Activated effector memory CD4-positive, alpha-beta T cell treated with anti-CD3 and anti-CD28 coated beads, Interleukin-2, amount 50 U/mL, for 16 hours (primary cell): ENCODE measurements at regions not wholly inside any gene's neighbourhood (a gene's known extent, or its start where the extent isn't known, plus 50 kb on each side); places are given as distances from the start of the nearest gene placed in this dataset.

Source experiments
- DNase-seq: peaks from one replicate; pipeline ENCODE4 v3.0.0-alpha.2; 2020

DNA sequence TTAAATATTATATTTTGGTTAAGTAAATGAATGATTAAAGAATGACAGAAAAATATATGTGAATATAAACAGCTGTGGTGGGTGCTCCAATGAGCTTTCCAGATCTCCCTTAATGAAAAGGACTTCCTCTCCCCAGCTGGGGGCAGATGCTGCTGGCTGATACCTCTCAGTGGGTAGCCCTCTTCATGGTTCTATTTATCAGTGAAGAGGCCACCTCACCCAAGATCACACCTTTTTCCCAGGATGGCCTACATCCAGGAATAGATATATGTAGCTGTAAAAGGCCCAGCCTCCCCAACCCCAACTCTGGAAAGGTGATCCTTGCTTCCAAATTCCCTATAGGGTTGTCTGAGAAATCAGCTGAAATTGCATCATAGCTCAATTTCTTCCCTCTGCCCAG lies 135.2 kb upstream of the ACVR2A start:
- DNase-seq, result no peak

DNA sequence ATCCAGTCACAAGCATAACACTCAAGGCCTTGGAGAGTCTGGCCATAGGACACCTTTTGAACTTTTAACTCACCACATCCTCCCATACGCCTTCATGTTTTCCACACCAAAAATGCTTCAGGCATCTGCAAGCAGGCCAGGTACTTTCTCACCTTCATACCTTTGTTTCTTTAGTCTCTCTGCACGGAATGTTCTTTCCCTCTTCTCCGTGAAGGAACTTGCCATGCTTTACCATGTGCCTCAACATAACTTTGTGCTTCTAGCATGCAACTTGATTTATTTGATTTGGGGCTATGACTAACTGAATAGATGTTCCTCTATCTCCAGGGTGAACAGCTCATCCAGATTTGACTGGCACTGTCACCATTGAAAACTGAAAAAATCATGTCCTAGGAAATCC lies 141.7 kb upstream of the ACVR2A start:
- DNase-seq, result no peak

DNA sequence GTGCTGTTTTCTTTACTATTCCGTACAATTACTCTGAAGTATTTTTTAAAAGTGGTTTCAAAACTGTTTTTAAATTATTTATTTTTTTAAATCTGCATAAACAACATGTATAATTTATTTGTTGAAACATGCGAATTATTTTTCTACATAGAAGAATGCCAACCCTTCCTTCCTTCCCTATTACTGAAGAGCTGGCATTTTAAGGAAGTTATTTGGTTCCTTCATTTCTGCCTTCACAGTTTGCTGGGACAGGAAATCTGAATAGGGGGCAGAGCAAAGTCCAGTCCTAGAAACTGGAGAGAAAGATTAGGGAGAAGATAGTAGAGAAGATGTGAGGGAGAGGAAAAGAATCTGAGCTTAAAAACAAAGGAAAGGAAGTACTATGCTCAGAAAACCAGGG lies 146.7 kb upstream of the ACVR2A start:
- no peak for DNase-seq

DNA sequence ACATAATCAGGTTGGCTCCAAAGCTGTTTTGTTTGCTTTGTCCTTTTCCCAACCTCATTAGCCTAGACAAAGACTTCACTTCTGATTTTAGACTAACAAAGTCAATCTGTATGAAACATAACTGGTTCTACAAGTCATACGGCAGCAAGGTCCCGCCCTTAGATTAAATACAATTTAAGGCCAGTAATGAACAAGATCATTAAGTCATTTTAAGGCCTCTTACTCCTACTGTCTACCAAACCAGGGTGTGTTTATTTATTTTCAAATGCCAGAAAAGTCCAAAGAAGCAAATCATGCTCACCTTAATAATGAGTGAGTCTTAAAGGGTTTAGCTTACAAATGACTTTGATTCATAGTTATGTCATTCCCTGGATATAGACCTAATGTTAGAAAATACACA lies 148.4 kb upstream of the ACVR2A start:
- DNase-seq, result no peak

DNA sequence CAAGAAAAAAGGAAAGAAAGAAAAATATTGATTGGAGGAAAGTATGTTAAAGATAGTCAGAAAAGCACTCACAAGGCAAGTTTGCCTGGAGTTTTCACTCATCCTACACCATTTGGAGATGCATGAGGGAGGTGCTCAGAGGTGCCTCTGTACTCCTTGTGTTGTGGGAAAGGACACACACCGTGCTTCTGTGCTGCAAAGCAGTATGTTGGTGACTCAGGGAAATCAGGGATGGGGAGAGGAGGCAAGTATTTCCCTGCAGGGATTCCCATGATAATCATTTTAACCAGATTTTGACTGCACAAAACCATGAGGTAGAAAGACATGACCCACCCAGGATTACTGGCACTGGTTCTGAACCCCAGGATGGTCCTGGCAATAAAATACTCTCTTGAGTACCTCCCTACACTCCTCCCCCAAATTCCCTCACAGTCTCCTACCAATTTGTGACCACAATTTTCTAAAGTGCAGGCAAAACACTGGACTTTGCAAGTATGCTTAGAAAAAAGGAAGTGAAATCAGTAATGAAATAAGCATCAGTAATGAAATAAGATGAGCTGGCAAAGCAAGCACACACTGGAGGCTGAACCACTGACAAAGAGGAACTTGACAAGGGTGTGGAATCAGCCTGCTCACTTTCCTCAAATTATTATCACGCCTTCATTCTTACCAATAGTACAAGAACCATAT lies 155.5 kb upstream of the ACVR2A start:
- no peak for DNase-seq

DNA sequence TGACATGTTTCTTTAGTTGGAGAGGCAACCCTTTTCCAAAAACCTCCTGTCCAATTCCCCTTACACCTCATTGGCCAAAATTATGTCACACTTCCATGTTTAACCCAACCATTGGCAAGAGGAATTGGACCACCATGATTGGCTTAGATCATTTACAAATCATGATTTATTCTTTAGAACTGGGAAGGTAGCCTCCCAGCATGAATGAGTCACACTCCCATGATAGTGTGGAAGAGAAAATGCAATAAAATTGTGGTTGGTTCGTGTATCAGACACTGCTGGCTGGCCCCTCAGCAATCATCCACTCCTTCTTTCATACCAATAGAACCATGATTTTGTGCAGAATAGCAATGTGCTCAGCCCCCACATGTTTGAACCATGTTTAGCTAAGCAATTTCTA lies 156.6 kb upstream of the ACVR2A start:
- DNase-seq, result no peak

DNA sequence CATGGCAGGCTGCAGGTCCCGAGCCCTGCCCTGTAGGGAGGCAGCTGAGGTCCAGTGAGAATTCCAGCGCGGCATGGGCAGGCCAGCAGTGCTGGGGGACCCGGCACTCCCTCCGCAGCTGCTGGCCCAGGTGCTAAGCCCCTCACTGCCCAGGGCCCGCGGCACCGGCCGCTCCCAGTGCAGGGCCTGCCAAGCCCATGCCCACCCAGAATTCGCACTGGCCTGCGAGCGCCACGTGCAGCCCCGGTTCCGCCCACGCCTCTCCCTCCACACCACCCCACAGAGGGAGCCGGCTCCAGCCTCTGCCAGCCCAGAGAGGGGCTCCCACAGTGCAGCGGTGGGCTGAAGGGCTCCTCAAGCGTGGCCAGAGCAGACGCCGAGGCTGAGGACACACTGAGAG lies 158.5 kb upstream of the ACVR2A start:
- DNase-seq, result no peak

DNA sequence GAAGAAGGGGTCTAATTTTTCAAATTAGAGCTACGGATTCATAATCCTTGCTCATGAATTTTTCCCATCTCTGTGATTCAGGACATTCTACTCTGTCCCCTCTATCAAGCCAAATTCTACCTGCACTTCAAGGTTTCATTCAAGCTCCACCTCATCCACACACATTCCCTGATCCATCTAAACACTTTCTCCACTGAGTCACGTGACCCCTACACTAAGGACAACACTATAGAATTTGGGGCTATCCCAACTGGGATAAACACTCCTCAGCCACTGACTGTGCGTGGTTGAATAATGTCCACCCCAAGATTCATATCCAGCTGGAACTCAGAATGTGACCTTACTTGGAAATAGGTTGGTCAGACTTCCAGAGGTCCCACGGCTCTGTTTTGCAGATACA lies 159.9 kb upstream of the ACVR2A start:
- no peak for DNase-seq

DNA sequence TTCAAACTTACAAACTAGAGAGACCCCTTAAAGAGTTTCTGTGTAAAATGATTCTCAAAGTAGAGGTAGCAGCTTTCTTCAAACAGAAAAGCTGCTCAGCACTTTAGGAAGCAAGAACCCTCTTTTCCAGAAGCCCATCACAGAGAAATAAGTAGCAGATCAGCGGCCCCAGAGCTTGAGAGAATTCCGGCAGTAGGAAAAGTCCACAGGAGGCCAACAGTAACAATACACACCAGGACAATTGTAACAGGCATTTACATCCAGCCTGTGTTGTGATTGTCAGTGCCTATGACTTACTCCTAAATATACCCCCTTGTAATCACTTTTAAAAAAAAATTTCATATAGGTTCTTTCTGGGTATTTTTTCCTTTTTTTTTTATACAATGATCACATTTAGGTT lies 161.4 kb upstream of the ACVR2A start:
- no peak for DNase-seq

DNA sequence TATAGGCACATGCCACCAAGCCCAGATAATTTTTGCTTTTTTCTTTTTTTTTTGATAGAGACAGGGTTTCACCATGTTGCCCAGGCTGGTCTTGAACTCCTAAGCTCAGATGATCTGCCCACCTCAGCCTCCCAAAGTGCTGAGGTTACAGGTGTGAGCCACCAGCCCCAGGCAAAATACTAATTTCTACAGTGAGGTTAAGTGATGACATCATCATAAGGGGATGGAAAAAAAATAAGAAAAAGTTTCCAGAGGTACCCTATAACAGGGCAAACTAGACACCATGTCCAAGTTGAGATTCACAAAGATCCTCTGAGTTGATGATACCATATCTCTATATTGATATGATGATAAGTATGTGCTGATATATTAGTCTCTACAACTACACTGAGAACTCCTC lies 163.7 kb upstream of the ACVR2A start:
- no peak for DNase-seq

DNA sequence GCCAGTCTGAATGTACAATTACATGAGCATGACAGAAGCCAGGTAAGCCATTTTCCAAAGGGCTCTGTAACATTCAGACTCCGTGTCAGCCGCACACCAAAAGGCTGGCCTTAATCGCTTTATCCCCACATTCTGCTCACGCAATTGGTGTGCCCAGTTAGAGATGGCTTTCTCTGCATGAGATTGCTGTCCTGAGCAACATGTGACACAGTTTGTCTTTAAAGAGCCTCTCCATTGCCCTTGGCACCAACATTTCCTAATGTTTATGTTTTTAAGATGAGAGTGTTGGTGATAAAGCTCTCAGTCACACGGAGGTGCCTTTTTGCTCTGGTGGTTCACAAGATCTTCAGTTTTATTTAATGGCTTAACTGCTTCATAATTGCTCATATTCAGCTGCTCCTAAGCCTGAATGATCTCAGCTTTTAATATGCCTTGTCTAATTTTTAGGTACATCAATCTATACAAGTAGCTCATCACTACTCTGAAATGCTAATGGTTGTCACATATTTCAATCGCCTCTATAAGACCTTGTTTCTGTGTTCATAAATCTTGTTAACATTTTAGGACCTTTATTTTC lies 164.8 kb upstream of the ACVR2A start:
- DNase-seq, result no peak

DNA sequence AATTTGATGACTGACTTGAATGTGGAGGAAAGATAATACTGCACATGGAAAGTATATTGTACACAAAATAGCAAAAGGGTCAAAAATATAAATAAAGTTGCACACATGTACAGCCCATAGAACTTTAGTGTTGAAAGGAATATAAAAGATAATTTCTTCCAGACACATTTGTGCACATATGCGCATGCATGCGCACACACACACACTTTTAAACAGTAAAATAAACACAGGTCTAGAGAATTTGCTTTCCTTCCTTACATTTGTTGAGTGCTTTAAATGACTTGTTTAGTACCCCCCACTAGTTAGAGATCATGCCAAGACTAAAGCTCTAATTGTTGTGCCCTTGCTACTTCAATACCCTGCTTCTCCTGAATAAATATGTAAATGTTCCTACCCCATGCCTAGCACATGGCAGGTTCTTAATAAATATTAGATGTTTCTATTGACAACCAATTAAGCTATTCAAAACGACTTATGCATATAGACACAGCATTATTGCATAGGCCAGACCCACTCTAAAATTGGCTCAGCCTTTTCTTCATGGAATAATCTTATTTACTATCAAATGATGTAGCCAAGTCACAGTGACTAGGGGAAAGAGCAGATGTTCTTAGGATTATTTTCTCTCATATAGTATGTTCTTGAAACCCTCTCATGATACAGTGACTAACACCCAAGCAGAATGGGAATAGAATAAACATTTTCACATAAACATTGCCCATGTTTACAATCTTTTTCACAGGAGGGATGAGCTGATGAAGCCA lies 165.5 kb upstream of the ACVR2A start:
- DNase-seq, result no peak

DNA sequence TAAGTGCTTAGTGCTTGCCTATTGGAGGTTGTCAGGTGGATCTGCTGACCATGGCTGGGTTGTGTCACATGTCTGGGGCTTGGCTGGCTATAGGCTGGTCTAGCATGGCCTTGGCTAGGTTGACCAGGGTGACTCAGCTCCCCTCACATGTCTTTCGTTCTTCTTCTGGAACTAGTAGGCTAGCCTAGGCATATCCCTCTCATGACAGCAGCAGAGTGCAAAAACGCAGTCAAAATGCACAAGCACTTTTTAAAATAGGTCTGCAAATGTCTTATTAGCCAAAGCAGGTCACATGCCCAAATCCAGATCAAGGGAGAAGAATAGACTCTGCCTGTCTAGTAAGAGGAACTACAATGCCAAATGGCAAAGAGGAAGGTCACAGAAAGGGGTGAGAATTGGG lies 179.7 kb upstream of the ACVR2A start:
- DNase-seq, result no peak

DNA sequence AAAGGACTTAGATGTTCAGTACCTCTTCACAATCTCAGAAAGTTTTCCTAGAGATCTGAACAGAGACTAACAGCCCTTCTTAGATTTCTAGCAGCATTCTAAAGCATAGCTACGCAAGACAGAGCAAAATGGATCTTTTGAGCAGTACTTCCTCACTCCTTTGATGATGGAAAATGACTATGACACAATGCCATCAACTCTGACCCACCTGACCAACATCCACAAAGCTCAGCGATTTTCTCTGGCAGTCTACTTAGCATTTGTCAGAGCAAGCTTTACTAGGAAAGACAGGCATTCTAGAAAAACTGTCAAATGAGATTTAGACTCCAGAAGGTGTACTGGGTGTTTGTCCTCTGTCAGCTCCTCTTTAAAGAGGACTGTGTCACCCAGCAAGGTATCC lies 180.9 kb upstream of the ACVR2A start:
- no peak for DNase-seq

DNA sequence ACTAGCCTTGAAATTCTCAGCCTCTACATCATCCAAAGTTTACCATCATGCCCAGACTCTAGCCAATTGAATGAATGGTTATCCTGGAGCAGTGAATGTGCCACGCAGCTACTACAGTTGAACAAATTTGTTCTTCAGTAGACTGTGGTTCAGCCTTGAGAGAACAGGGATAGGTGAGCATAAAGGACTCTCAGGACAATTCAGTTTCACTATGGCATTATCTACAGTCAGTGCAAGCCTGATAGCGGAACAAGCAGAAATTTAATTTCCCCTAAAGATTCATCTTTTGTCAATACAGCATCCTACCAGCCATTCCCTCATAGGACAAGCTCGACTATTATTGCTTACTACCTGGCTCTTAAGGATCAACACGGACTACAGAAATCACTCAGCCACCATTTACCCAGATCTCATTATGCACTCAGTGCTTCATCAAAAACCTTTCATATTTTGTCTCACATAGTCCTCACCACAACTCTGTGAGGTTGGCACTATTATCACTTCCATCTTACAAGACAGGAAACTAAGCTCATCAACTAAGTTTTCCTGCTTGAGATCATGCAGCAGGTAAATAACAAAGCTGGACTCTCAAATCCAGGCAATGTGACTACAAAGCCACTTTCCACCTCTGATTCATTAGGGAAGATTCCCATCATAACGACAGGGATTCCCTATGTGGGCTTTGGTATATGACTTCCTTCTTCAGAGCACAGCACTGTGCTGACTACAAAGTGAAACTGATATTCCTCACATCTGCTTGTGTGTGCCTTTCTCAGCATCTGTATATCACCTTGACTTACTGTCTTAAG lies 181.5 kb upstream of the ACVR2A start:
- DNase-seq, result no peak

DNA sequence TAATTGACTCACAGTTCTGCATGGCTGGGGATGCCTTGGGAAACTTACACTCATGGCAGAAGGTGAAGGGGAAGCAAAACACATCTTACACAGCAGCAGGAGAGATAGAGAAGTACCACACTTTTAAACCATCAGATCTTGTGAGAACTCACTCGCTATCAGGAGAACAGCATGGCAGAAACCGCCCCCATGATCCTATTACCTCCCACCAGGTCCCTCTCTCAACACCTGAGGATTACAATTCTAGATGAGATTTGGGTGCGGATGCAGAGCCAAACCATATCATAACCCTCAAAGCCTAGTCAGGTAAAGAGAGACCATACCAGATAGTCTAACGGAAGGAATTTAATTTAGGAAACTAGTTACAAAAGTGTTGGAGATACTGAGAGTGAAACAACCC lies 182.6 kb upstream of the ACVR2A start:
- DNase-seq, result no peak

DNA sequence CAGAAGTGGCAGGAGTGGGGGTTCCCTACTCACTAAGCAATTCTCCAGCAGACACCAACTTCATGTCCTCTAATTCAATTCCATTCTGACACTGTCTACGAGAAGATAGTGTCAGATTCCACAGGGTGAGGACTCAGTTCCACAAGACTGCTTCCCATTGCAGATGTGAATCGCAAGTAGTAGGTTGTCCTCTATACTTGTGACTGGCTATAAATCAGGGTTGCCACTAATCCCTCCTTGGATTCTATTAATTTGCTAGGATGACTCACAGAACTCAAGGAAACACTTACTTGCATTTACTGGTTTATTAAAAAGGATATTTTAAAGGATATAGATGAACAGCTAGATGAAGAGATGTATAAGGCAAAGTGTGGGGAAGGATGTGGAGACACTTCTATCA lies 184.1 kb upstream of the ACVR2A start:
- DNase-seq, result no peak

DNA sequence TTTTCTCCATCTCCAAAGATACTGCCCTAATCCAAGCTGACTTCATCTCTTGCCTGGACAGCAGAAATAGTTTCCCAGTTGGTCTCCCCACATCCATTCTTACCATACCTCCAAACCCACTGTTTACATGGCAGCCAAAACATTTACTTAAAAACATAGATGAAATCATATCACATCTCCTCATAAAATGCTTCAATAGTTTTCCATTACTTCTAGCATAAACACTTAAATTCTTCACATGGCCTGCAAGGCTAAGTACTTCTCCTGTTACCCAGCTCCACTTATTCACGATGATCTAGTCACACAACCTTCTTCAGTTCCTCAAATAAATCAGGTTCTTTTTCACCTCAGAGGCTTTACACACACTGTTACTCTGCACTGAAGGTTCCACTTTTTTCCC lies 185.8 kb upstream of the ACVR2A start:
- DNase-seq, result no peak

DNA sequence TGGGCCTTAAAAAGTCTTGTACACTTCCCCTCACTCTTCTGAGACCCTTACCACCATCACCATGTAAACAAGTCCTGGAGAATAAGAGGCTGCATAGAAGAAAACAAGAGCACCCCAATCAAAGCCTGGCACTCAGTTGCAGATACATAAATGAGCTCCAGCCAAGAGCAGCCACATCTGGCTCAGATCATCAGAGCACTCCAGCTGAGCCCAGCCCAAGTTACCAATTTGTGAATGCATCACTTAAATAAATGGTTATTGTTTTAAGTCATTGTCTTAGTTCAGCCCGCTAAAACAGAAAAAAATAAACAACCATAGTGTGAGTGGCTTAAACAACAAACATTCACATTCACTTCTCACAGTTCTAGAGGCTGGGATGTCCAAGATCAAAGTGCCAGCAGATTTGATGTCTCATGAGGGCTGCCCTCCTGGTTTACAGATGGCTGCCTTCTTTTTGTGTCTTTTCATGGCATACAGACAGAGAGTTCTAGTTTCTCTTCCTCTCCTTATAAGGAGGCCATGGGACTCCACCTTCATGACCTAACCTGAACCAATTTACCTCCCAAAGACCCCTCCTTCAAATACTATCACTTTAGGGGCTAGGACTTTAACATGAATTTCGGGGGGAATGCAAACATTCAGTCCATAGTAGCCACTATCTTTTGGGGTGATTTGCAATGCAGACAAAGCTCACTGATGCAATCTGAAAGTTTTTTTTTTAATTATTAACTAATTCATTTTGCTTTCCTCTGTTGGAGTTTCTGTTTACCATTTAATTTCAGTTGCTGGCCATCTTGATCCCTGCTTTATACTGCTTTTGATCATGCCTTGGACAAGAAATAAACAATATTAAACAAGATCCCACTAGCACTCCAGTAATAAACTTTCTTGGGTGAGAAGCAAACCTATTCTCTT lies 187.5 kb upstream of the ACVR2A start:
- no peak for DNase-seq

DNA sequence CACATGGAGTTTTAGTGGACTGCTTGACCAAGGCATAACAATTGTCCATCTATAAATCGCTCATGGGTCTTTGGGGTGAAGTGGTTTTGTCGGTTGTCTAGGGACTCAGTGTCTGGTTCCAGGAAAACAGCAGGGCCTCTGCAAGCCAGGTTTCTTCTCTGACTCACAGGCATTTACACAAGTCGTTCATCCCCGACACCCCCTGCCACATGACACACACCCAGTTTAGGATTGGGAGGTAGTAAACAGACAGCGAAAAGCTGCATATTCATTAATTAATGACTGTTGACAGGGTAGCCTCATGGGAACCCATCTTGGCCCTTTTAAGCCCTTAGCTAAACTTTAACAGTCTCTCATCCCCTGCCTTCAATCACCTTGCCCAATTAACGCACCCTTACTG lies 194.8 kb upstream of the ACVR2A start:
- DNase-seq, result no peak

DNA sequence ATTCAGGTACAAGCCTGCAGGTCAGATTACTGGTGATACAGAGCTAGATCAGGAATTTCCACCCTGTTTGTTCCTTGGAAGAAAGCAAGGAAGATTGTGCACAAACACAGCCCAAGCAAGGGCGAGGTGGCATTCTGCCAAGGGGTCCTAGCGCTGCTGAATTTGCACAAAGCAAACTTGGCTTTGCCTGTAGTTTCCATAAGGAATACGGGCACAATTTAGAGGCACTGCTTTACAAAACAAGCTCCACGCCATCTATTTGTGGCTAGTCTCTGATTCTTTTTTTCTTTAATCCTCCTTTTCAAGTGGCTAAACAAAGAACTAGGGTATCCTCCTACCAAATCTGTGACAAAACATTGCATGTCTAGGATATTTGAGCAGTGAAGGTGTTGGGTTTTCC lies 195.5 kb upstream of the ACVR2A start:
- DNase-seq, result no peak

DNA sequence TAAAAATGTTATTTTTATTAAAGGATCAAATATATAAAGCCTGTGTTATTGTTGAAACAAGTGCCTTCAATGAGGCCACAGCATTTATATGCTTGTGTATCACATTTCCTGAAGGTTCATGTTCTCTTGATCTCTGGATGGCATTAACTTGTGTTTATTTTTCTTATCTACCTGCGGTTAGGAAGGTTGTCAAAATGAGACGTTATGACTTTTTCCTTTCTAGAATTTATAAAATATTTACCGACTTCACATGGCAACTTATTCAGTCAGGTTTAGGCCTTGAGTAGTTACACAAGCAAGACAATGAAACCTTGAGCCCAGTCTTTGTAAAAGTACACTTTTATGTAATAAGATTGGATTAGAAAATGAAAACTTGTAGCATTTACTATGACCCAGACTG lies 196.4 kb upstream of the ACVR2A start:
- no peak for DNase-seq

DNA sequence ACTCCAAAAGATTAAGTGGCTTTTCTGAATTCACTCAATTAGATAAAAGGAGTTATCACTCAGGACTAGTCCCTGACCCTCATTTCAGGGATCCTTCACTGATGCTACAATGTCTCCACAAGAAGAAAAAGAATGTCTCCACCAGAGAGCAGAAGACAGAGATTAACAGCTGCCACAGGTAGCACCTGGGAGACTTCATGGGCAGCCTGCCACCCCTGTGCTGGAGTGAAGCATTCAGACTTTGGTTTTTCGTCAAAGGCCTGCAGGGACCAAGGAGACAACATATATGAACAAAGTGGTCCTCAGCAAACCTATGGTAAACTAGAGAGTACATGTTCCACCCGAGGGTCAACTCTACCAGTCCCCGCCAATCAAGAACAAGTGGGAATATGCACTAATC lies 197.0 kb upstream of the ACVR2A start:
- no peak for DNase-seq
